PFSK-1 (cell line): ENCODE measurements at regions not wholly inside any gene's neighbourhood (a gene's known extent, or its start where the extent isn't known, plus 50 kb on each side); places are given as distances from the start of the nearest gene placed in this dataset.

Experiments
- REST ChIP-seq, 2 experiments: IDR thresholded peaks; 2 replicates each; pipeline versions ENCODE4 v1.6.1 to v1.8.0; 2011 to 2012; ENCODE audit warnings: low read depth in 2 of 2, low read length in 2 of 2, control low read depth in 1 of 2, inconsistent platforms in 1 of 2, mild to moderate bottlenecking in 1 of 2, moderate library complexity in 1 of 2; ENCODE audit not compliant: insufficient read depth in 1 of 2
- SIN3A ChIP-seq: IDR thresholded peaks from 2 replicates; pipeline ENCODE4 v1.6.1; 2012; ENCODE audit warnings: mild to moderate bottlenecking, low read length, moderate library complexity, borderline replicate concordance; ENCODE audit not compliant: insufficient read depth
- TAF1 ChIP-seq: IDR thresholded peaks from 2 replicates; pipeline ENCODE4 v1.6.1; 2012; ENCODE audit warnings: low read length, control low read depth, borderline replicate concordance; ENCODE audit not compliant: insufficient read depth

- TF ChIP-seq REST (IDR thresholded peaks at IDR 0.05; ENCODE audit: insufficient read depth in 1 of 2, low read depth in 2 of 2, low read length in 2 of 2) (no peak), SIN3A (no peak), TAF1 (no peak)
Measured at GRCh38 chr4:181176306-181176705, 1066.9 kb upstream of the TENM3 start.
